Lower leg skin (tissue), 3 donors: ENCODE measurements at regions not wholly inside any gene's neighbourhood (a gene's known extent, or its start where the extent isn't known, plus 50 kb on each side); places are given as distances from the start of the nearest gene placed in this dataset.

Source experiments
- POLR2A ChIP-seq, 2 donors: fragments of 450-650 bp; IDR thresholded peaks; one replicate each; pipeline ENCODE4 v1.6.1; 2016 to 2017; ENCODE audit warnings: antibody characterized with exemption in 2 of 2, mild to moderate bottlenecking in 1 of 2, moderate library complexity in 1 of 2
- TF ChIP-seq, protein P1 (sequence below), 3 donors: fragments of 450-650 bp; IDR thresholded peaks; one replicate each; pipeline ENCODE4 v1.5.1; 2016; ENCODE audit warnings: antibody characterized with exemption in 3 of 3, mild to moderate bottlenecking in 3 of 3, moderate library complexity in 2 of 3

GRCh38 chr2:120978359-120979050 is 242.8 kb downstream of the GLI2 start:
- TF ChIP-seq, protein P1, sequence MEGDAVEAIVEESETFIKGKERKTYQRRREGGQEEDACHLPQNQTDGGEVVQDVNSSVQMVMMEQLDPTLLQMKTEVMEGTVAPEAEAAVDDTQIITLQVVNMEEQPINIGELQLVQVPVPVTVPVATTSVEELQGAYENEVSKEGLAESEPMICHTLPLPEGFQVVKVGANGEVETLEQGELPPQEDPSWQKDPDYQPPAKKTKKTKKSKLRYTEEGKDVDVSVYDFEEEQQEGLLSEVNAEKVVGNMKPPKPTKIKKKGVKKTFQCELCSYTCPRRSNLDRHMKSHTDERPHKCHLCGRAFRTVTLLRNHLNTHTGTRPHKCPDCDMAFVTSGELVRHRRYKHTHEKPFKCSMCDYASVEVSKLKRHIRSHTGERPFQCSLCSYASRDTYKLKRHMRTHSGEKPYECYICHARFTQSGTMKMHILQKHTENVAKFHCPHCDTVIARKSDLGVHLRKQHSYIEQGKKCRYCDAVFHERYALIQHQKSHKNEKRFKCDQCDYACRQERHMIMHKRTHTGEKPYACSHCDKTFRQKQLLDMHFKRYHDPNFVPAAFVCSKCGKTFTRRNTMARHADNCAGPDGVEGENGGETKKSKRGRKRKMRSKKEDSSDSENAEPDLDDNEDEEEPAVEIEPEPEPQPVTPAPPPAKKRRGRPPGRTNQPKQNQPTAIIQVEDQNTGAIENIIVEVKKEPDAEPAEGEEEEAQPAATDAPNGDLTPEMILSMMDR (IDR thresholded peaks at IDR 0.05): no peak
- no peak for TF ChIP-seq POLR2A (IDR thresholded peaks at IDR 0.05)
